H1 (cell line): ENCODE measurements at regions not wholly inside any gene's neighbourhood (a gene's known extent, or its start where the extent isn't known, plus 50 kb on each side); places are given as distances from the start of the nearest gene placed in this dataset.

Experiments
- CTCF ChIA-PET: fragments of 300-600 bp; sonication (Branson Sonifier 250); formaldehyde crosslinking; loops from one replicate; lab custom pipeline; 2021; ENCODE audit not compliant: partially characterized antibody; lab: Charles Lee
- POLR2A ChIA-PET: fragments of 300-600 bp; sonication (Branson Sonifier 250); formaldehyde crosslinking; loops from one replicate; lab custom pipeline; 2021; ENCODE audit warnings: inconsistent platforms; ENCODE audit not compliant: partially characterized antibody; lab: Charles Lee
- DNase-seq, 2 experiments: peaks; one replicate each; pipeline versions ENCODE4 v3.0.0 to v3.0.0-alpha.2; 2010 to 2022; ENCODE audit warnings: low spot score in 2 of 2, low read depth in 1 of 2, mixed read lengths in 1 of 2
- FAIRE-seq: peaks from 2 replicates; lab custom pipeline; 2011; peaks lifted over from hg19 to GRCh38; lab: Jason Lieb, UNC
- H2AFZ ChIP-seq: 2 replicates; pipeline ENCODE4 v1.8.1; 2012; ENCODE audit warnings: low read length, inconsistent platforms
- H2AK5ac ChIP-seq: 2 replicates; pipeline ENCODE4 v1.6.1; 2013; ENCODE audit warnings: low read depth, low read length
- H2BK120ac ChIP-seq: replicated peaks from 2 replicates; pipeline ENCODE3; 2013; ENCODE audit warnings: low read depth, low read length, inconsistent platforms
- H2BK12ac ChIP-seq: 2 replicates; pipeline ENCODE4 v1.6.1; 2013; ENCODE audit warnings: low read depth, low read length
- H2BK15ac ChIP-seq: 2 replicates; pipeline ENCODE4 v1.6.1; 2013; ENCODE audit warnings: low read length
- H2BK20ac ChIP-seq: 2 replicates; pipeline ENCODE4 v1.6.1; 2013; ENCODE audit warnings: low read length
- H2BK5ac ChIP-seq: 2 replicates; pipeline ENCODE4 v1.6.1; 2013; ENCODE audit warnings: low read depth, low read length
- H3K14ac ChIP-seq: 2 replicates; pipeline ENCODE4 v1.6.1; 2013; ENCODE audit warnings: inconsistent platforms; ENCODE audit not compliant: insufficient read length
- H3K18ac ChIP-seq: 2 replicates; pipeline ENCODE4 v1.6.1; 2013; ENCODE audit warnings: low read length; ENCODE audit errors: extremely low read depth
- H3K23ac ChIP-seq: 2 replicates; pipeline ENCODE4 v1.6.1; 2013; ENCODE audit warnings: inconsistent platforms; ENCODE audit not compliant: insufficient read length
- H3K23me2 ChIP-seq: 2 replicates; pipeline ENCODE4 v1.6.1; 2013; ENCODE audit warnings: low read depth, low read length
- H3K27ac ChIP-seq: 2 replicates; pipeline ENCODE4 v1.6.1; 2011; ENCODE audit warnings: low read depth, low read length, inconsistent platforms
- H3K27me3 ChIP-seq, 4 experiments: replicated peaks in 1 of 4; 1 replicate in 1 of 4; 2 replicates in 3 of 4; pipeline versions ENCODE4 v1.6.1 to v1.8.1; 2011 to 2013; ENCODE audit warnings: low read length in 3 of 4, mild to moderate bottlenecking in 3 of 4, inconsistent platforms in 2 of 4, mixed read lengths in 2 of 4, moderate library complexity in 1 of 4; ENCODE audit not compliant: control insufficient read depth in 3 of 4, insufficient read depth in 3 of 4; ENCODE audit errors: extremely low read depth in 1 of 4
- H3K36me3 ChIP-seq, 4 experiments: 2 replicates each; pipeline versions ENCODE4 v1.6.1 to v1.8.1; 2011 to 2013; ENCODE audit warnings: mild to moderate bottlenecking in 4 of 4, low read length in 3 of 4, moderate library complexity in 2 of 4, control low read depth in 1 of 4, inconsistent platforms in 1 of 4; ENCODE audit not compliant: insufficient read depth in 4 of 4, control insufficient read depth in 2 of 4
- H3K4ac ChIP-seq: replicated peaks from 2 replicates; pipeline ENCODE3; 2013; ENCODE audit warnings: low read length, low read depth, mixed read lengths, inconsistent platforms; ENCODE audit not compliant: insufficient read length
- H3K4me1 ChIP-seq, 4 experiments: replicated peaks in 1 of 4; 1 replicate in 1 of 4; 2 replicates in 3 of 4; pipeline versions ENCODE4 v1.6.1 to v1.8.1; 2011 to 2013; ENCODE audit warnings: low read length in 3 of 4, inconsistent platforms in 2 of 4, mixed read lengths in 1 of 4; ENCODE audit not compliant: insufficient read depth in 4 of 4, control insufficient read depth in 3 of 4
- H3K4me2 ChIP-seq, 2 experiments: 2 replicates each; pipeline versions ENCODE4 v1.6.1 to v1.8.1; 2011 to 2013; ENCODE audit warnings: low read depth in 2 of 2, low read length in 2 of 2, control low read depth in 1 of 2, inconsistent platforms in 1 of 2, mild to moderate bottlenecking in 1 of 2; ENCODE audit not compliant: insufficient read depth in 1 of 2
- H3K4me3 ChIP-seq, 4 experiments: fragments of 200-600, 300-600 bp in 1 of 4; sonication (generic), shearing (Covaris generic), sonication (Bioruptor Twin) in 1 of 4; 2 replicates each; pipeline versions ENCODE4 v1.5.1 to v1.8.1; 2011 to 2016; ENCODE audit warnings: low read length in 4 of 4, low read depth in 3 of 4, control low read depth in 2 of 4, inconsistent platforms in 2 of 4, mild to moderate bottlenecking in 2 of 4, mixed read lengths in 1 of 4, moderate library complexity in 1 of 4; ENCODE audit not compliant: insufficient read depth in 2 of 4; ENCODE audit errors: extremely low read depth in 1 of 4
- H3K56ac ChIP-seq: replicated peaks from 2 replicates; pipeline ENCODE3; 2013; ENCODE audit warnings: low read depth, mild to moderate bottlenecking, mixed read lengths, low read length, inconsistent platforms; ENCODE audit not compliant: insufficient read length
- H3K79me1 ChIP-seq: 2 replicates; pipeline ENCODE4 v1.6.1; 2013; ENCODE audit warnings: low read depth, low read length, control low read depth
- H3K79me2 ChIP-seq, 2 experiments: 2 replicates each; pipeline versions ENCODE4 v1.6.1 to v1.8.1; 2012 to 2013; ENCODE audit warnings: low read length in 2 of 2, mild to moderate bottlenecking in 2 of 2, inconsistent platforms in 1 of 2; ENCODE audit not compliant: insufficient read depth in 2 of 2, control insufficient read depth in 1 of 2
- H3K9ac ChIP-seq, 4 experiments: replicated peaks in 1 of 4; 1 replicate in 1 of 4; 2 replicates in 3 of 4; pipeline versions ENCODE4 v1.6.1 to v1.8.1; 2011 to 2013; ENCODE audit warnings: low read depth in 3 of 4, low read length in 3 of 4, control low read depth in 2 of 4, mild to moderate bottlenecking in 2 of 4, moderate library complexity in 2 of 4, inconsistent platforms in 1 of 4; ENCODE audit errors: extremely low read depth in 1 of 4
- H3K9me3 ChIP-seq, 2 experiments: 2 replicates each; pipeline versions ENCODE4 v1.6.1 to v1.8.1; 2012 to 2013; ENCODE audit warnings: mild to moderate bottlenecking in 2 of 2, moderate library complexity in 2 of 2, control low read depth in 1 of 2, inconsistent platforms in 1 of 2, low read depth in 1 of 2, low read length in 1 of 2, mixed read lengths in 1 of 2; ENCODE audit not compliant: insufficient read depth in 2 of 2
- H4K20me1 ChIP-seq, 2 experiments: replicated peaks in 1 of 2; 2 replicates each; pipeline versions ENCODE3 to v1.8.1; 2011 to 2013; ENCODE audit warnings: inconsistent platforms in 2 of 2, low read length in 2 of 2, mild to moderate bottlenecking in 1 of 2; ENCODE audit not compliant: insufficient read depth in 2 of 2, control insufficient read depth in 1 of 2
- H4K5ac ChIP-seq: 2 replicates; pipeline ENCODE4 v1.6.1; 2013; ENCODE audit warnings: low read length, low read depth, mixed read lengths, inconsistent platforms; ENCODE audit not compliant: insufficient read length
- H4K8ac ChIP-seq: 2 replicates; pipeline ENCODE4 v1.8.0; 2013; ENCODE audit warnings: mild to moderate bottlenecking, moderate library complexity, low read length, inconsistent platforms; ENCODE audit not compliant: insufficient read depth; ENCODE audit errors: extremely low read depth
- H4K91ac ChIP-seq: replicated peaks from 2 replicates; pipeline ENCODE3; 2013; ENCODE audit warnings: low read length, mixed read lengths, inconsistent platforms; ENCODE audit not compliant: insufficient read length
- BCL11A ChIP-seq, 2 experiments: IDR thresholded peaks; one replicate each; pipeline ENCODE4 v1.6.1; 2011; ENCODE audit warnings: low read depth in 2 of 2, low read length in 2 of 2, mild to moderate bottlenecking in 2 of 2
- BRCA1 ChIP-seq: IDR thresholded peaks from 2 replicates; pipeline ENCODE4 v1.6.1; 2012; ENCODE audit warnings: low read depth, low read length, improper control_type of control experiment
- CBX8 ChIP-seq: fragments of 300-800, 300-1000 bp; sonication (generic); IDR thresholded peaks from 2 replicates; pipeline ENCODE4 v1.7.1; 2016; ENCODE audit warnings: low read depth, low read length, borderline replicate concordance
- CHD1 ChIP-seq: IDR thresholded peaks from 2 replicates; pipeline ENCODE4 v1.6.1; 2012; ENCODE audit warnings: low read depth, low read length, improper control_type of control experiment
- CTBP2 ChIP-seq: IDR thresholded peaks from 2 replicates; pipeline ENCODE4 v1.7.0; 2011; ENCODE audit warnings: borderline replicate concordance, mild to moderate bottlenecking, moderate library complexity, mixed read lengths, low read length; ENCODE audit not compliant: insufficient read depth, insufficient read length
- KDM5A ChIP-seq: fragments of 200-600 bp; IDR thresholded peaks from 2 replicates; pipeline ENCODE4 v1.7.1; 2012; ENCODE audit warnings: mild to moderate bottlenecking, low read length, inconsistent platforms, mixed read lengths
- RFX5 ChIP-seq: IDR thresholded peaks from 2 replicates; pipeline ENCODE4 v1.6.1; 2011; ENCODE audit warnings: low read depth, low read length, improper control_type of control experiment, borderline replicate concordance
- SAP30 ChIP-seq: fragments of 300-600 bp; sonication (generic); IDR thresholded peaks from 2 replicates; pipeline ENCODE4 v1.7.1; 2012; ENCODE audit warnings: low read length, moderate library complexity, mild to moderate bottlenecking, inconsistent platforms; ENCODE audit not compliant: insufficient read depth, insufficient replicate concordance
- SIRT6 ChIP-seq: IDR thresholded peaks from one replicate; pipeline ENCODE4 v1.7.1; 2012; ENCODE audit warnings: low read length, inconsistent platforms
- TAF1 ChIP-seq: IDR thresholded peaks from 2 replicates; pipeline ENCODE4 v1.6.1; 2011; ENCODE audit warnings: mild to moderate bottlenecking, low read depth, low read length
- TBP ChIP-seq: IDR thresholded peaks from 2 replicates; pipeline ENCODE4 v1.6.1; 2011; ENCODE audit warnings: low read depth, low read length, improper control_type of control experiment

- no peak overlapping the region for H3K56ac ChIP-seq
- H2AFZ ChIP-seq: no peak overlapping the region
- no peaks in the 10 kb centered on the region for H3K36me3 ChIP-seq
- H4K5ac ChIP-seq: no peak overlapping the region
- no peaks in the 10 kb centered on the region for H3K4me1 ChIP-seq
- H3K4ac ChIP-seq: no peak overlapping the region
- FAIRE-seq: no peak
- ChIA-PET POLR2A (no interaction called here), CTCF (no interaction called here)
- H2BK15ac ChIP-seq: no peak overlapping the region
- H2AK5ac ChIP-seq: no peak overlapping the region
- H3K23ac ChIP-seq: no peak overlapping the region
- no peaks in the 10 kb centered on the region for H3K23me2 ChIP-seq
- H2BK5ac ChIP-seq: no peak overlapping the region
- H2BK20ac ChIP-seq: no peak overlapping the region
- no peak for TF ChIP-seq CTBP2
- no peak for TF ChIP-seq KDM5A
- TF ChIP-seq TAF1: no peak
- TF ChIP-seq BCL11A (IDR thresholded peaks at IDR 0.05; ENCODE audit: low read depth in 2 of 2, low read length in 2 of 2): no peak
- TF ChIP-seq RFX5: no peak
- no peak for TF ChIP-seq CBX8
- TF ChIP-seq SIRT6: no peak
- no peak for TF ChIP-seq BRCA1
- TF ChIP-seq TBP: no peak
- no peak for TF ChIP-seq SAP30
- TF ChIP-seq CHD1: no peak
- TF ChIP-seq, all 59 proteins: peak for 0
- no peak overlapping the region for H3K27ac ChIP-seq
- H4K20me1 ChIP-seq: no peaks in the 10 kb centered on the region
- H3K18ac ChIP-seq: no peak overlapping the region
- no peaks in the 10 kb centered on the region for H3K9me3 ChIP-seq
- no peak overlapping the region for H2BK12ac ChIP-seq
- no peaks in the 10 kb centered on the region for H3K79me1 ChIP-seq
- H3K27me3 ChIP-seq: no peaks in the 10 kb centered on the region
- no peak overlapping the region for H3K4me2 ChIP-seq
- no peak overlapping the region for H3K14ac ChIP-seq
- H3K4me3 ChIP-seq: no peak overlapping the region
- 0 out of 4 replicates have a peak, but pooled peaks cover 0 to 2% of the 10 kb centered on the region in 2 experiments for H3K79me2 ChIP-seq
- H2BK120ac ChIP-seq: no peak overlapping the region
- H3K9ac ChIP-seq: no peak overlapping the region
- no peak overlapping the region for H4K91ac ChIP-seq
- no peak for DNase-seq
- H4K8ac ChIP-seq: no peak overlapping the region
Observed at GRCh38 chr13:74066937-74067336, 67.3 kb downstream of the KLF12 start.
